CD4-positive, alpha-beta memory T cell (primary cell): ENCODE measurements at regions not wholly inside any gene's neighbourhood (a gene's known extent, or its start where the extent isn't known, plus 50 kb on each side); places are given as distances from the start of the nearest gene placed in this dataset.
A peak's percentile ranks its signal among the peaks of the same experiment; 100 is the strongest.

Source experiments
- CTCF ChIA-PET: fragments of 350-600 bp; sonication (Branson Sonifier 250); formaldehyde crosslinking; loops from one replicate; lab custom pipeline; 2021; ENCODE audit warnings: inconsistent platforms; ENCODE audit not compliant: partially characterized antibody; lab: Charles Lee
- POLR2A ChIA-PET: fragments of 350-600 bp; sonication (Branson Sonifier 250); formaldehyde crosslinking; loops from one replicate; lab custom pipeline; 2021; ENCODE audit not compliant: partially characterized antibody; lab: Charles Lee
- DNase-seq, 5 donors: peaks; one replicate each; pipeline versions ENCODE4 v3.0.0 to v3.0.0-alpha.2; 2020 to 2022; ENCODE audit warnings: mixed read lengths in 1 of 5
- H3K27ac ChIP-seq: one replicate; pipeline ENCODE4 v1.7.0; 2013; ENCODE audit warnings: low read depth, low read length
- H3K27me3 ChIP-seq: 2 replicates; pipeline ENCODE4 v1.7.0; 2013; ENCODE audit warnings: mild to moderate bottlenecking, low read length, moderate library complexity; ENCODE audit not compliant: insufficient read depth
- H3K36me3 ChIP-seq: 2 replicates; pipeline ENCODE4 v1.7.0; 2013; ENCODE audit warnings: mild to moderate bottlenecking, low read length, moderate library complexity; ENCODE audit not compliant: insufficient read depth
- H3K4me1 ChIP-seq: 2 replicates; pipeline ENCODE4 v1.7.0; 2013; ENCODE audit warnings: mild to moderate bottlenecking, low read length, moderate library complexity; ENCODE audit not compliant: insufficient read depth
- H3K4me3 ChIP-seq, 2 donors: one replicate each; pipeline ENCODE4 v1.7.0; 2013; ENCODE audit warnings: low read length in 2 of 2, mild to moderate bottlenecking in 1 of 2
- H3K9me3 ChIP-seq, 2 donors: one replicate each; pipeline ENCODE4 v1.7.0; 2013; ENCODE audit warnings: low read length in 2 of 2, control low read depth in 1 of 2; ENCODE audit not compliant: control insufficient read depth in 1 of 2
- H3K27ac Mint-ChIP-seq, 7 donors: one replicate each; pipeline ENCODE4 v1.8.0; 2020 to 2021; ENCODE audit warnings: mixed read lengths in 7 of 7, mild to moderate bottlenecking in 6 of 7, inconsistent platforms in 3 of 7, moderate library complexity in 3 of 7
- H3K27me3 Mint-ChIP-seq, 2 donors: one replicate each; pipeline ENCODE4 v1.8.0; 2020 to 2021; ENCODE audit warnings: mixed read lengths in 2 of 2
- H3K36me3 Mint-ChIP-seq, 2 donors: one replicate each; pipeline ENCODE4 v1.8.0; 2020 to 2021; ENCODE audit warnings: mixed read lengths in 2 of 2, inconsistent platforms in 1 of 2, mild to moderate bottlenecking in 1 of 2
- H3K4me1 Mint-ChIP-seq, 4 donors: one replicate each; pipeline ENCODE4 v1.8.0; 2020 to 2021; ENCODE audit warnings: mixed read lengths in 4 of 4, mild to moderate bottlenecking in 1 of 4
- H3K4me3 Mint-ChIP-seq, 8 donors: one replicate each; pipeline ENCODE4 v1.8.0; 2020 to 2021; ENCODE audit warnings: mixed read lengths in 8 of 8, mild to moderate bottlenecking in 7 of 8, moderate library complexity in 6 of 8, inconsistent platforms in 3 of 8
- H3K9me3 Mint-ChIP-seq, 8 donors: one replicate each; pipeline ENCODE4 v1.8.0; 2020 to 2021; ENCODE audit warnings: mixed read lengths in 8 of 8, mild to moderate bottlenecking in 5 of 8, inconsistent platforms in 3 of 8, moderate library complexity in 1 of 8
- intact Hi-C: fragments of 100-400 bp; cut with micrococcal nuclease; formaldehyde crosslinking; loops from one replicate; pipeline ENCODE4 v1.15.1; 2023

- Histone ChIP-seq H3K27me3 (no peaks in the 10 kb centered on the region), H3K4me1 (peaks cover 71% of the 10 kb centered on the region), H3K36me3 (no peaks in the 10 kb centered on the region), H3K4me3 (peak overlapping the region in 1 of 2 donors; percentile 7), H3K27ac (no peak overlapping the region), H3K9me3 (no peaks in the 10 kb centered on the region)
- no peaks in the 10 kb centered on the region for H3K36me3 Mint-ChIP-seq
- peaks cover 0 to 2% (median 0%) of the 10 kb centered on the region in 8 donors for H3K9me3 Mint-ChIP-seq
- DNase-seq = peak; percentile 68 to 83 (median 78)
- no peaks in the 10 kb centered on the region for H3K27me3 Mint-ChIP-seq
- H3K4me3 Mint-ChIP-seq = peak overlapping the region in 1 of 8 donors; percentile 1
- intact Hi-C loops = loop anchor here (1.0 to 2.0 kb wide), 2 partner anchors 74 to 140 kb away; partner anchors contain the start of gene TRIB2
- H3K4me1 Mint-ChIP-seq = peaks cover 0 to 21% (median 8%) of the 10 kb centered on the region in 4 donors
- ChIA-PET POLR2A (interaction anchor here (0.6 to 1.6 kb wide), 9 partner anchors 74 to 424 kb away, joined by 3 to 26 read pairs (median 5); partner anchors contain the start of gene TRIB2), CTCF (interaction anchor here (0.7 to 1.4 kb wide), 6 partner anchors 10 to 141 kb away, joined by 3 to 8 read pairs (median 5); partner anchors contain the start of gene TRIB2)
- peak overlapping the region in 3 of 7 donors; percentile 77 to 82 (median 80) for H3K27ac Mint-ChIP-seq
Observed at GRCh38 chr2:12856934-12857601, 140.3 kb downstream of the TRIB2 start.

DNA sequence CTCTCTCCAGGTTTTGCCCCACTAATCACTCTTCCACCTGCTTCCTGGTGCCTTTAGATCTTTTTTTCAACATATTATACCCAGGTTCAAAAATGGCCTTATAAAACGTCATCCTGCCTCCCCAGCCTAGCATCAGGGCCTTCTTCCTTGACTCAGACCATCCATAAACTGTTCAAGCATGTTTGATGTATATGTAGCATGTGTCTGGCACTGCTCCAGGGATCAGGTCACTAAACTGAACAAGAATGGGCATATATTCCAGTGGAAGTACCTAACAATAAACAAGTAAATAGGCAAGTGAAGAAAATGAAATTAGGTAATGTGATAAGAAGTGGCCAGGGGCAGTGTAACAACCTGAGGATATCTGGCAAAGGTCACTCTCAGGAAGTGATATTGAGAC lies 141.2 kb downstream of the TRIB2 start:
- peaks cover 0 to 3% of the 10 kb centered on the region in 2 donors for H3K9me3 ChIP-seq
- no peaks in the 10 kb centered on the region for H3K27me3 Mint-ChIP-seq
- H3K4me1 ChIP-seq = peaks cover 77% of the 10 kb centered on the region
- no peak overlapping the region for H3K4me3 Mint-ChIP-seq
- H3K36me3 Mint-ChIP-seq = no peaks in the 10 kb centered on the region
- H3K4me3 ChIP-seq = no peak overlapping the region
- ChIA-PET POLR2A (no interaction called here), CTCF (no interaction called here)
- intact Hi-C loops = loop anchor here (1.0 to 2.0 kb wide), 2 partner anchors 73 to 141 kb away; partner anchors contain the start of gene TRIB2
- peaks cover 0 to 27% (median 11%) of the 10 kb centered on the region in 4 donors for H3K4me1 Mint-ChIP-seq
- H3K27ac ChIP-seq = no peak overlapping the region
- H3K27me3 ChIP-seq = no peaks in the 10 kb centered on the region
- H3K9me3 Mint-ChIP-seq = peaks cover 0 to 2% (median under 1%) of the 10 kb centered on the region in 8 donors
- H3K27ac Mint-ChIP-seq = no peak overlapping the region
- no peaks in the 10 kb centered on the region for H3K36me3 ChIP-seq
- DNase-seq = no peak

DNA sequence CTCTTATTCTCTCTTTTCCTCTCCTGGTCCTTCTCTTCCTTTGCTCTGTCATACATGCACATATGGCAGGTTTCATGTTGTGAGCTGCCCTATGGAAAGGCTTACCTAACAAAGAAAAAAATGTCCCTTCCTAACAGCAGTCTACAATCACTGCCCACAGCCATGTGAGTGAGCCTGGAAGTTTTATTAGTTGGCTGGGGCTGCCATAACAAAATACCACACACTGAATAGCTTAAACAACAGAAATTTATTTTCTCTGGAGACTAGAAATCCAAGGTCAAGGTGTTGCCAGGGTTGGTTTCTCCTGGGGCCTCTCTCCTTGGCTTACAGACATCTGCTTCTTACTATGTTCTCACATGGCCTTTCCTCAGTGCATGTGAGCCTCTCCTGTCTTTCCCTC lies 142.1 kb downstream of the TRIB2 start:
- ChIA-PET POLR2A (interaction anchor here (0.9 to 1.9 kb wide), 2 partner anchors 99 to 141 kb away, joined by 3 to 5 read pairs; no protein-coding TSS in a partner anchor), CTCF (interaction anchor here (1.2 kb wide), 1 partner anchor 138 kb away, joined by 3 read pairs; no protein-coding TSS in a partner anchor)
- H3K27ac Mint-ChIP-seq = no peak overlapping the region
- H3K9me3 Mint-ChIP-seq = peaks cover 0 to 11% (median 7%) of the 10 kb centered on the region in 8 donors
- Histone ChIP-seq H3K4me1 (peaks cover 77% of the 10 kb centered on the region), H3K4me3 (no peak overlapping the region), H3K36me3 (no peaks in the 10 kb centered on the region), H3K9me3 (peaks cover 7 to 11% of the 10 kb centered on the region in 2 donors), H3K27me3 (no peaks in the 10 kb centered on the region), H3K27ac (no peak overlapping the region)
- peaks cover 4 to 27% (median 10%) of the 10 kb centered on the region in 4 donors for H3K4me1 Mint-ChIP-seq
- H3K36me3 Mint-ChIP-seq = peaks cover 4 to 5% of the 10 kb centered on the region in 2 donors
- no peak for DNase-seq
- H3K27me3 Mint-ChIP-seq = no peaks in the 10 kb centered on the region
- intact Hi-C loops = no loop called here
- H3K4me3 Mint-ChIP-seq = no peak overlapping the region

- Mint-ChIP-seq H3K36me3 (peaks cover 13 to 16% of the 10 kb centered on the region in 2 donors), H3K27me3 (no peaks in the 10 kb centered on the region), H3K4me3 (peak overlapping the region; percentile 28 to 87 (median 74)), H3K27ac (peak overlapping the region in 6 of 7 donors; percentile 17 to 84 (median 28)), H3K9me3 (peaks cover 0 to 38% (median 26%) of the 10 kb centered on the region in 8 donors), H3K4me1 (peaks cover 4 to 20% (median 9%) of the 10 kb centered on the region in 4 donors)
- DNase-seq = no peak
- Histone ChIP-seq H3K27me3 (no peaks in the 10 kb centered on the region), H3K4me3 (peak overlapping the region; percentile 10 to 23), H3K36me3 (no peaks in the 10 kb centered on the region), H3K27ac (no peak overlapping the region), H3K4me1 (peaks cover 57% of the 10 kb centered on the region), H3K9me3 (peaks cover 9 to 15% of the 10 kb centered on the region in 2 donors)
- ChIA-PET CTCF (interaction anchor here (1.1 to 1.9 kb wide), 2 partner anchors 68 to 145 kb away, joined by 3 to 5 read pairs; no protein-coding TSS in a partner anchor), POLR2A (no interaction called here)
- intact Hi-C loops = no loop called here
Observed at GRCh38 chr2:12861344-12861930, 144.7 kb downstream of the TRIB2 start.

DNA sequence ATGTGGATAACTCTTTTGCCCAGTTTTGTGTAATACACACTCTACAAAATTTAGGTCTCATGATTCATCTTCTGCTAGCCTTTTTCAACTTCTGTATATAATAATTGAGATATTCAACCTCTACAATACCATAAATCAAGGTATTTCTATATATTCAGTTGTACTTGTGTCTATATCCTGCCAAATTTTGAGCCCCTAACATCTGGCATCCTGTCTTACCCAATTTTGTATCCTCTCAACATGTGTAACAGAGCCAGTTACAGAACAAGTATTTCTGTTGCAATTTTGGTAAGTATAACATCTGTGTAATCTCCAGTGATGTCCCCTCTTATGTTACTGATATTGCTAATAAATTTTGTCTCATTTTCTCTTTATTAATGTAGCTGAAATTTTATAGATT lies 145.8 kb downstream of the TRIB2 start:
- intact Hi-C loops = no loop called here
- no peaks in the 10 kb centered on the region for H3K27me3 Mint-ChIP-seq
- Histone ChIP-seq H3K4me3 (no peak overlapping the region), H3K36me3 (no peaks in the 10 kb centered on the region), H3K27me3 (no peaks in the 10 kb centered on the region), H3K27ac (no peak overlapping the region), H3K9me3 (peaks cover 9 to 15% of the 10 kb centered on the region in 2 donors), H3K4me1 (peaks cover 46% of the 10 kb centered on the region)
- H3K9me3 Mint-ChIP-seq = peaks cover 0 to 45% (median 28%) of the 10 kb centered on the region in 8 donors
- POLR2A ChIA-PET = no interaction called here
- no peak overlapping the region for H3K27ac Mint-ChIP-seq
- H3K4me1 Mint-ChIP-seq = peaks cover 4 to 20% (median 9%) of the 10 kb centered on the region in 4 donors
- DNase-seq = no peak
- peaks cover 13 to 16% of the 10 kb centered on the region in 2 donors for H3K36me3 Mint-ChIP-seq
- peak overlapping the region in 2 of 8 donors; percentile 15 to 35 for H3K4me3 Mint-ChIP-seq
- CTCF ChIA-PET = no interaction called here

- Mint-ChIP-seq H3K27ac (no peak overlapping the region), H3K9me3 (peaks cover 0 to 45% (median 28%) of the 10 kb centered on the region in 8 donors), H3K4me3 (peak overlapping the region in 1 of 8 donors; percentile 1), H3K27me3 (no peaks in the 10 kb centered on the region), H3K4me1 (peaks cover 4 to 20% (median 9%) of the 10 kb centered on the region in 4 donors), H3K36me3 (peaks cover 13 to 16% of the 10 kb centered on the region in 2 donors)
- ChIA-PET CTCF (no interaction called here), POLR2A (no interaction called here)
- Histone ChIP-seq H3K27me3 (no peaks in the 10 kb centered on the region), H3K9me3 (peaks cover 9 to 15% of the 10 kb centered on the region in 2 donors), H3K36me3 (no peaks in the 10 kb centered on the region), H3K27ac (no peak overlapping the region), H3K4me3 (no peak overlapping the region), H3K4me1 (peaks cover 32% of the 10 kb centered on the region)
- DNase-seq = no peak
- intact Hi-C loops = no loop called here
Observed at GRCh38 chr2:12863937-12864336, 147.2 kb downstream of the TRIB2 start.
